ENCODE measurements at regions not wholly inside any gene's neighbourhood (a gene's known extent, or its start where the extent isn't known, plus 50 kb on each side); places are given as distances from the start of the nearest gene placed in this dataset.

DNA sequence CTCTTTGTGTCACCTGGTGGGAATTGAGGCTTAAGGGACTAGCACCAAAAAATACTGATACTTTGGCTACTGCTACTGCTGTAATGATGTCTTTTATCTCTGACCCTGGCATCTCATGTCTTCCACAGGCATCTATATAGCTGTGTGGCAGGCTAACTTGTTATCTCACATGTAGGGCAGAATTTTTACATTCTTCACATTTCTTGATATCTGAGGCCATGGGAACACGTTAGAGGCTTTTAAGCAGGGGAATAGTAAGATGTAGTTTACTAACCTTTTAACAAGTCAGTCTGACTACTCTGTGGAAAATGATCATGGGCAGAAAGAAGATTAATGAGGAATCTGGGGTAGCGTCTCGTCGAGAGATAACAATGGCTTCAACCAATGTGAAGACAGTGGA is 498.4 kb downstream of the PCNX1 start:
- no peak overlapping the region for H3K27ac ChIP-seq (ENCODE audit: low read length, poor library complexity, severe bottlenecking)
- no peak overlapping the region for H2BK12ac ChIP-seq (ENCODE audit: low read length in 2 of 2)
- H3K4me1 ChIP-seq (ENCODE audit: control insufficient read depth, insufficient read depth, low read depth, low read length), result no peaks in the 10 kb centered on the region
- H3K4me3 ChIP-seq (ENCODE audit: insufficient read depth in 1 of 2, low read depth in 1 of 2, low read length in 2 of 2), result no peak overlapping the region
- H2AK5ac ChIP-seq (ENCODE audit: low read length, severe bottlenecking), result no peak overlapping the region
- no peak overlapping the region for H3K18ac ChIP-seq (ENCODE audit: low read depth in 1 of 2, low read length in 2 of 2)
- H3K27me3 ChIP-seq (ENCODE audit: control insufficient read depth in 1 of 2, insufficient read depth in 1 of 2, low read length in 2 of 2), result no peaks in the 10 kb centered on the region
- H3K9me3 ChIP-seq (ENCODE audit: control insufficient read depth, low read length), result no peaks in the 10 kb centered on the region
- no peak overlapping the region for H3K14ac ChIP-seq (ENCODE audit: low read length in 2 of 2)
- H3K9ac ChIP-seq (ENCODE audit: low read length), result no peak overlapping the region
- H4K8ac ChIP-seq (ENCODE audit: low read length), result no peak overlapping the region
- no peak overlapping the region for H3K23ac ChIP-seq (ENCODE audit: low read length in 2 of 2)
- H2BK15ac ChIP-seq (ENCODE audit: low read depth, poor library complexity, severe bottlenecking), result no peak overlapping the region
- no peak for DNase-seq
- H3K4ac ChIP-seq (ENCODE audit: low read depth in 1 of 2, low read length in 2 of 2), result no peak overlapping the region
- no peak overlapping the region for H2BK5ac ChIP-seq (ENCODE audit: low read depth, low read length, poor library complexity, severe bottlenecking)
- H3K36me3 ChIP-seq (ENCODE audit: control insufficient read depth in 1 of 2, insufficient read depth in 2 of 2, low read depth in 1 of 2, low read length in 2 of 2), result no peaks in the 10 kb centered on the region
- 96% methylated on average over 4 of the region's 4 CpGs for WGBS
- H3K79me1 ChIP-seq (replicated peaks; ENCODE audit: low read length, poor library complexity, severe bottlenecking), result peaks cover 18% of the 10 kb centered on the region
- no peak overlapping the region for H4K91ac ChIP-seq (ENCODE audit: low read length)
- H3K4me2 ChIP-seq (ENCODE audit: low read length, poor library complexity, severe bottlenecking), result no peak overlapping the region
- H2BK120ac ChIP-seq (ENCODE audit: low read depth, low read length), result no peak overlapping the region
- H2AFZ ChIP-seq (ENCODE audit: low read depth, low read length), result no peak overlapping the region

DNA sequence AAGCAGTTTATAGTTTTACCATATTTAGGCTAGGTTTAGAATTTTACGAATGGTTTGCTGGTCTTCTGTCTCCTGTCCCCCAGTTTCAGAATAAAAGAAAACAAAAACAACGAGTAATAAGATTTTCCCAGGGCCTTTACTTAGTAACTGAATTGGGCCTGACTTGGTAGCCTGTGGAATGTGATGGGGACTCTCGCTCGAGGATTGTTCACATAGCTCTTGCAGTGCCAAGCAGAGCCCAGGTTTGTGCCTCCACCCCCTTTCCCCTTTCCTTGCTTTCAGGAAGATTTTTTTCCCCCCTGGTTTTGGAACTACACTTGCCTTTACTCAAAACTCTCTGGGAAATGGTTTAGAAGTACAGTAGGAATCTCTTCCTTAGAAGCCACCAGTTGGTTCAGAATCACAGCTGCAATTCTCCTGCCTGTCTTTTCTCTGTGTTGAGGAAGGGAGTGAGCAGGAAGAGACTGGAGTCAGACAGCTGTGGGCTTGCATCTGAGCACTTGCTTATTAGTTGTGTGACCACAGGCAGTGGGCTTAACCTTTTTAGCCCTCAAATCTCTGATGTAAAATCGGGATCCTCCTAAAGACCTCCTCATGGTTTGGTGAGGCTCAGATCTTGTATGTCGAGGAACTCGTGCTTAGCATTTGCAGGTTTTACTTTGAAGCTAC is 501.2 kb downstream of the PCNX1 start:
- no peaks in the 10 kb centered on the region for H3K36me3 ChIP-seq (ENCODE audit: control insufficient read depth in 1 of 2, insufficient read depth in 2 of 2, low read depth in 1 of 2, low read length in 2 of 2)
- H2AFZ ChIP-seq (ENCODE audit: low read depth, low read length), result no peak overlapping the region
- H3K23ac ChIP-seq (ENCODE audit: low read length in 2 of 2), result no peak overlapping the region
- no peak overlapping the region for H3K4me3 ChIP-seq (ENCODE audit: insufficient read depth in 1 of 2, low read depth in 1 of 2, low read length in 2 of 2)
- no peak overlapping the region for H3K27ac ChIP-seq (ENCODE audit: low read length, poor library complexity, severe bottlenecking)
- H3K27me3 ChIP-seq (ENCODE audit: control insufficient read depth in 1 of 2, insufficient read depth in 1 of 2, low read length in 2 of 2), result no peaks in the 10 kb centered on the region
- H4K8ac ChIP-seq (ENCODE audit: low read length), result no peak overlapping the region
- no peak overlapping the region for H2AK5ac ChIP-seq (ENCODE audit: low read length, severe bottlenecking)
- no peak overlapping the region for H2BK120ac ChIP-seq (ENCODE audit: low read depth, low read length)
- 82% methylated on average over 6 of the region's 7 CpGs for WGBS
- no peak overlapping the region for H3K14ac ChIP-seq (ENCODE audit: low read length in 2 of 2)
- H3K79me1 ChIP-seq (replicated peaks; ENCODE audit: low read length, poor library complexity, severe bottlenecking), result peaks cover 29% of the 10 kb centered on the region
- H2BK12ac ChIP-seq (ENCODE audit: low read length in 2 of 2), result no peak overlapping the region
- H3K9ac ChIP-seq (ENCODE audit: low read length), result no peak overlapping the region
- H3K4me2 ChIP-seq (ENCODE audit: low read length, poor library complexity, severe bottlenecking), result no peak overlapping the region
- peak; percentile 11 for DNase-seq
- H4K91ac ChIP-seq (ENCODE audit: low read length), result no peak overlapping the region
- H3K4ac ChIP-seq (ENCODE audit: low read depth in 1 of 2, low read length in 2 of 2), result no peak overlapping the region
- no peak overlapping the region for H2BK15ac ChIP-seq (ENCODE audit: low read depth, poor library complexity, severe bottlenecking)
- H3K9me3 ChIP-seq (ENCODE audit: control insufficient read depth, low read length), result no peaks in the 10 kb centered on the region
- no peaks in the 10 kb centered on the region for H3K4me1 ChIP-seq (ENCODE audit: control insufficient read depth, insufficient read depth, low read depth, low read length)
- no peak overlapping the region for H2BK5ac ChIP-seq (ENCODE audit: low read depth, low read length, poor library complexity, severe bottlenecking)
- H3K18ac ChIP-seq (ENCODE audit: low read depth in 1 of 2, low read length in 2 of 2), result no peak overlapping the region

DNA sequence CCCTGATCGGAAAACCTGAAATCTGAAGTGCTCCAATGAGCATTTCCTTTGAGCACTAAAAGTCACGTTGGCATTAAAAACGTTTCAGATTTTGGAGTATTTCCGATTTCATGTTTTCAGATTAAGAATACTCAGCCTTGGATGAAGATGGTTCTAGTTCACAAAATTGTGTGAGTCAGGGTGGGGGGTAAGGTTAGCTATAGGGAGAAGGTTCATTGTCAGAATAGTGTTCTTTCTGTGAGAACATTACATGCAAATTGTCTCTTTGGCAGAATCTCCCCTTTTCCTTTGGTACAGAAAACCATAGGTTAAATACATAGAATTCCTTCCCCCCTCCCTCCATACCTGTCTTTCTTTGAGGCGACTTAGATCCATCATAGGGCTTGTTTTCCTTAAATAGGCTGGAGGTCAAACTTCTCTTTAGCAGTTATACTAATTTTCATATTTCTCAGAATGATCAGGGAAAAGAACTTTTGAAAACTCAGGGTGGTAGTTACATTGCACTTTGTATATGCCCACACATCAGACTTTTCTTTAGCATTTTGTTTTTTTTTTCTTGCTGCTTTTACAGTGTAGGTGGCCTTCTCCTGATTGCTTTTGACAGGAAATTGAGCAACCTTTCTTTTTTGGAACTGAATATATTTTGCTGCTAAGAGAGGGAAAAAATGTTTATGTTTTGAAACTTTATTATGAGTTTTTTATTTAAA is 503.5 kb downstream of the PCNX1 start:
- no peak overlapping the region for H2BK5ac ChIP-seq (ENCODE audit: low read depth, low read length, poor library complexity, severe bottlenecking)
- no peaks in the 10 kb centered on the region for H3K36me3 ChIP-seq (ENCODE audit: control insufficient read depth in 1 of 2, insufficient read depth in 2 of 2, low read depth in 1 of 2, low read length in 2 of 2)
- H3K4me1 ChIP-seq (ENCODE audit: control insufficient read depth, insufficient read depth, low read depth, low read length), result no peaks in the 10 kb centered on the region
- H3K9me3 ChIP-seq (ENCODE audit: control insufficient read depth, low read length), result no peaks in the 10 kb centered on the region
- no peak overlapping the region for H3K4me2 ChIP-seq (ENCODE audit: low read length, poor library complexity, severe bottlenecking)
- H3K23ac ChIP-seq (ENCODE audit: low read length in 2 of 2), result no peak overlapping the region
- H2BK12ac ChIP-seq (ENCODE audit: low read length in 2 of 2), result no peak overlapping the region
- no peak overlapping the region for H3K14ac ChIP-seq (ENCODE audit: low read length in 2 of 2)
- H3K27ac ChIP-seq (ENCODE audit: low read length, poor library complexity, severe bottlenecking), result no peak overlapping the region
- H3K18ac ChIP-seq (ENCODE audit: low read depth in 1 of 2, low read length in 2 of 2), result no peak overlapping the region
- no peak overlapping the region for H3K4me3 ChIP-seq (ENCODE audit: insufficient read depth in 1 of 2, low read depth in 1 of 2, low read length in 2 of 2)
- H4K91ac ChIP-seq (ENCODE audit: low read length), result no peak overlapping the region
- H2AFZ ChIP-seq (ENCODE audit: low read depth, low read length), result no peak overlapping the region
- H2AK5ac ChIP-seq (ENCODE audit: low read length, severe bottlenecking), result no peak overlapping the region
- WGBS, result 93% methylated on average over 4 of the region's 5 CpGs
- H3K79me1 ChIP-seq (replicated peaks; ENCODE audit: low read length, poor library complexity, severe bottlenecking), result peaks cover 20% of the 10 kb centered on the region
- no peak overlapping the region for H2BK120ac ChIP-seq (ENCODE audit: low read depth, low read length)
- DNase-seq, result no peak
- H2BK15ac ChIP-seq (ENCODE audit: low read depth, poor library complexity, severe bottlenecking), result no peak overlapping the region
- H4K8ac ChIP-seq (ENCODE audit: low read length), result no peak overlapping the region
- H3K27me3 ChIP-seq (ENCODE audit: control insufficient read depth in 1 of 2, insufficient read depth in 1 of 2, low read length in 2 of 2), result no peaks in the 10 kb centered on the region
- H3K4ac ChIP-seq (ENCODE audit: low read depth in 1 of 2, low read length in 2 of 2), result no peak overlapping the region
- no peak overlapping the region for H3K9ac ChIP-seq (ENCODE audit: low read length)

GRCh38 chr14:71411285-71411595 is 504.0 kb downstream of the PCNX1 start:
- no peaks in the 10 kb centered on the region for H3K27me3 ChIP-seq (ENCODE audit: control insufficient read depth in 1 of 2, insufficient read depth in 1 of 2, low read length in 2 of 2)
- no peak overlapping the region for H3K14ac ChIP-seq (ENCODE audit: low read length in 2 of 2)
- H4K91ac ChIP-seq (ENCODE audit: low read length), result no peak overlapping the region
- H3K4me2 ChIP-seq (ENCODE audit: low read length, poor library complexity, severe bottlenecking), result no peak overlapping the region
- 100% methylated on average over 2 of the region's 3 CpGs for WGBS
- DNase-seq, result no peak
- H2AK5ac ChIP-seq (ENCODE audit: low read length, severe bottlenecking), result no peak overlapping the region
- no peaks in the 10 kb centered on the region for H3K9me3 ChIP-seq (ENCODE audit: control insufficient read depth, low read length)
- H3K36me3 ChIP-seq (ENCODE audit: control insufficient read depth in 1 of 2, insufficient read depth in 2 of 2, low read depth in 1 of 2, low read length in 2 of 2), result no peaks in the 10 kb centered on the region
- H2BK15ac ChIP-seq (ENCODE audit: low read depth, poor library complexity, severe bottlenecking), result no peak overlapping the region
- no peak overlapping the region for H2BK12ac ChIP-seq (ENCODE audit: low read length in 2 of 2)
- no peak overlapping the region for H3K27ac ChIP-seq (ENCODE audit: low read length, poor library complexity, severe bottlenecking)
- H3K23ac ChIP-seq (ENCODE audit: low read length in 2 of 2), result no peak overlapping the region
- no peak overlapping the region for H4K8ac ChIP-seq (ENCODE audit: low read length)
- H3K79me1 ChIP-seq (replicated peaks; ENCODE audit: low read length, poor library complexity, severe bottlenecking), result peaks cover 20% of the 10 kb centered on the region
- H2BK120ac ChIP-seq (ENCODE audit: low read depth, low read length), result no peak overlapping the region
- no peak overlapping the region for H2BK5ac ChIP-seq (ENCODE audit: low read depth, low read length, poor library complexity, severe bottlenecking)
- H3K9ac ChIP-seq (ENCODE audit: low read length), result no peak overlapping the region
- H3K4me1 ChIP-seq (ENCODE audit: control insufficient read depth, insufficient read depth, low read depth, low read length), result no peaks in the 10 kb centered on the region
- no peak overlapping the region for H3K4ac ChIP-seq (ENCODE audit: low read depth in 1 of 2, low read length in 2 of 2)
- H3K4me3 ChIP-seq (ENCODE audit: insufficient read depth in 1 of 2, low read depth in 1 of 2, low read length in 2 of 2), result no peak overlapping the region
- H2AFZ ChIP-seq (ENCODE audit: low read depth, low read length), result no peak overlapping the region
- H3K18ac ChIP-seq (ENCODE audit: low read depth in 1 of 2, low read length in 2 of 2), result no peak overlapping the region

All from mesenchymal stem cell (in vitro differentiated cells and primary cell).